Skeletal muscle satellite cell (primary cell): ENCODE measurements at regions not wholly inside any gene's neighbourhood (a gene's known extent, or its start where the extent isn't known, plus 50 kb on each side); places are given as distances from the start of the nearest gene placed in this dataset.
"Not testable (repeated sequence)": the region's sequence is repeated elsewhere in the genome, so short reads cannot be mapped to it uniquely, and the experiment has no call there.

Experiments used
- H3K27me3 ChIP-seq: 2 replicates; pipeline ENCODE4 v1.7.0; 2013; ENCODE audit warnings: low read length; ENCODE audit not compliant: control insufficient read depth, insufficient read depth
- H3K36me3 ChIP-seq: 2 replicates; pipeline ENCODE4 v1.7.0; 2013; ENCODE audit warnings: mild to moderate bottlenecking, control low read depth, low read length; ENCODE audit not compliant: insufficient read depth
- H3K4me1 ChIP-seq: 2 replicates; pipeline ENCODE4 v1.7.0; 2013; ENCODE audit warnings: low read length; ENCODE audit not compliant: control insufficient read depth, insufficient read depth
- H3K4me2 ChIP-seq: 2 replicates; pipeline ENCODE4 v1.7.0; 2013; ENCODE audit warnings: mild to moderate bottlenecking, low read length
- H3K4me3 ChIP-seq: 2 replicates; pipeline ENCODE4 v1.7.0; 2013; ENCODE audit warnings: low read length
- H3K9ac ChIP-seq: 2 replicates; pipeline ENCODE4 v1.7.0; 2013; ENCODE audit warnings: mild to moderate bottlenecking, low read depth, low read length, moderate library complexity
- H3K9me3 ChIP-seq: replicated peaks from 2 replicates; pipeline ENCODE4 v1.7.0; 2013; ENCODE audit warnings: mild to moderate bottlenecking, control low read depth, low read length

- Histone ChIP-seq H3K9ac (no peak overlapping the region), H3K4me2 (no peak overlapping the region), H3K36me3 (no peaks in the 10 kb centered on the region), H3K9me3 (no peaks in the 10 kb centered on the region), H3K4me3 (no peak overlapping the region), H3K27me3 (no peaks in the 10 kb centered on the region), H3K4me1 (no peaks in the 10 kb centered on the region)
Observed at GRCh38 chr14:41285186-41285748, 321.4 kb upstream of the LRFN5 start.

GRCh38 chr14:41280745-41281144 lies 325.9 kb upstream of the LRFN5 start:
- no peaks in the 10 kb centered on the region for H3K36me3 ChIP-seq
- H3K9ac ChIP-seq: no peak overlapping the region
- no peaks in the 10 kb centered on the region for H3K9me3 ChIP-seq

GRCh38 chr14:41277450-41277849 lies 329.2 kb upstream of the LRFN5 start:
- Histone ChIP-seq H3K36me3 (no peaks in the 10 kb centered on the region), H3K4me3 (no peak overlapping the region), H3K27me3 (no peaks in the 10 kb centered on the region), H3K9me3 (no peaks in the 10 kb centered on the region), H3K9ac (no peak overlapping the region), H3K4me1 (no peaks in the 10 kb centered on the region), H3K4me2 (no peak overlapping the region)

More at GRCh38 chr14:41280745-41281144, 325.9 kb upstream of the LRFN5 start:
- Histone ChIP-seq H3K4me1 (no peaks in the 10 kb centered on the region), H3K27me3 (no peaks in the 10 kb centered on the region), H3K4me3 (no peak overlapping the region), H3K4me2 (no peak overlapping the region)

DNA sequence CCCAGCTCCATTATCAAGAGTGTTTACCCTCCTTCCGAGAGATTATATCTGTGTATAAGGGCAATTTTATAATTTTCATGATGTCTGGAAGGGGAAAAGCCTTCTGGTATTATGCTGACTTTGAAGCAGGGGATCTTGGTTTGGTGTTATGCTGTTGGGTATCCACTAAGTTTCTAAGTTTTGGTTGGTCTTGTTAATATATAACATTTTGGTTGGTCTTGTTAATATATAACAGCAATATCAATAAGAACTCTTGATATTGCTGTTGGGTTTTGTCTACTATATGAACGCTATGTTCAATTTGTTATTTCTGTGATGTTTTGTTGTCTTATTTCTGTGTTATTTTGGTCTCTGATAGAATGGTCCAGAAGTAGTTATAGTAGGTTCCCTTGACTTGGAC lies 349.2 kb upstream of the LRFN5 start:
- no peak overlapping the region for H3K4me3 ChIP-seq
- H3K9me3 ChIP-seq: peaks cover 10% of the 10 kb centered on the region
- H3K36me3 ChIP-seq: no peaks in the 10 kb centered on the region
- H3K4me2 ChIP-seq: no peak overlapping the region
- no peak overlapping the region for H3K9ac ChIP-seq
- no peaks in the 10 kb centered on the region for H3K4me1 ChIP-seq
- no peaks in the 10 kb centered on the region for H3K27me3 ChIP-seq

GRCh38 chr14:41235466-41235865 lies 371.2 kb upstream of the LRFN5 start:
- H3K36me3 ChIP-seq: no peaks in the 10 kb centered on the region
- H3K4me1 ChIP-seq: no peaks in the 10 kb centered on the region
- no peak overlapping the region for H3K9ac ChIP-seq
- H3K4me2 ChIP-seq: no peak overlapping the region
- peaks cover 6% of the 10 kb centered on the region for H3K9me3 ChIP-seq
- no peaks in the 10 kb centered on the region for H3K27me3 ChIP-seq
- no peak overlapping the region for H3K4me3 ChIP-seq

- Histone ChIP-seq H3K9ac (no peak overlapping the region), H3K36me3 (no peaks in the 10 kb centered on the region), H3K4me1 (no peaks in the 10 kb centered on the region), H3K4me3 (no peak overlapping the region), H3K4me2 (no peak overlapping the region), H3K27me3 (no peaks in the 10 kb centered on the region), H3K9me3 (no peaks in the 10 kb centered on the region)
Observed at GRCh38 chr14:41230683-41231082, 376.0 kb upstream of the LRFN5 start.

GRCh38 chr14:41229824-41230223 lies 376.9 kb upstream of the LRFN5 start:
- H3K9ac ChIP-seq: no peak overlapping the region
- H3K9me3 ChIP-seq: no peaks in the 10 kb centered on the region
- no peak overlapping the region for H3K4me3 ChIP-seq
- no peak overlapping the region for H3K4me2 ChIP-seq
- no peaks in the 10 kb centered on the region for H3K27me3 ChIP-seq
- no peaks in the 10 kb centered on the region for H3K4me1 ChIP-seq
- no peaks in the 10 kb centered on the region for H3K36me3 ChIP-seq

DNA sequence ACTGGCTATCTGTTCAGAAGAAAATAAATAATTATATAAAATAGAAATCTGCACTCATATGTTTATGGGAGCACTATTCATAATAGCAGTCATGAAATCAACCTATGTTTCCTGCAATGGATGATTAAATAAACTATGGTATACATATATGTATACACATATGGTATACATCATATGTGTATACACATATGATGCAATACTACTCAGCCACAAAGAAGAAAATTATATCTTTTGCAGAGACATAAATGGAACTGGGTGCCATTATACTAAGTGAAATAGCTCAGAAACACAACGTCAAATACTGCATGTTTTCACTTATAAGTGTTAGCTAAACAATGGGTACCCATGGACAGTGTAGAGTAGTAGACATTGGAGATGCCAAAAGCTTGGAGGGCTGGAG lies 381.2 kb upstream of the LRFN5 start:
- Histone ChIP-seq H3K9ac (no peak overlapping the region), H3K4me1 (no peaks in the 10 kb centered on the region), H3K27me3 (no peaks in the 10 kb centered on the region), H3K4me3 (no peak overlapping the region), H3K36me3 (no peaks in the 10 kb centered on the region), H3K4me2 (no peak overlapping the region), H3K9me3 (no peaks in the 10 kb centered on the region)

DNA sequence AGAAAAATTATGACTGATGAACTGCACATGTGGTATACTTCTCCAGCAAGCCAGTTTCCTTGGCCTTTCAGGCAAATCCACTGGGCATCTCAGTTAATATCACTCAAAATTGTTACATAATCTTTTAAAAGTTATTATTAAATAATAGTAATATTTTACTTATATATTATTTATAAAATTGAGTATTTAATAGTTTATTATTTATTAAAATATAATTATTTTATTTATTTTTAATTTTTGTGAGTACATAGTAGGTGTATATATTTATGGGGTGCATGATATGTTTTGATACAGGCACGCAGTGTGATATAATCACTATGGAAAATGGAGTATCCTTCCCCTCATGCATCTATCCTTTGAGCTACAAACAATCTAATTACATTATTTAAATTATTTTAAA lies 384.1 kb upstream of the LRFN5 start:
- H3K9me3 ChIP-seq: no peaks in the 10 kb centered on the region
- no peaks in the 10 kb centered on the region for H3K4me1 ChIP-seq
- H3K4me2 ChIP-seq: no peak overlapping the region

DNA sequence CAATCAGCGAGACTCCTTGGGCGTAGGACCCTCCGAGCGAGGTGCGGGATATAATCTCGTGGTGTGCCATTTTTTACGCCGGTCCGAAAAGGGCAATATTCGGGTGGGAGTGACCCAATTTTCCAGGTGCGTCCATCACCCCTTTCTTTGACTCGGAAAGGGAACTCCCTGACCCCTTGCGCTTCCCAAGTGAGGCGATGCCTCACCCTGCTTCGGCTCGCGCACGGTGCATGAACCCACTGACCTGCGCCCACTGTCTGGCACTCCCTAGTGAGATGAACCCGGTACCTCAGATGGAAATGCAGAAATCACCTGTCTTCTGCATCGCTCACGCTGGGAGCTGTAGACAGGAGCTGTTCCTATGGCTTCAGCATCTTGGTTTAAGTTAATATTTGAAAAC lies 391.7 kb upstream of the LRFN5 start:
- H3K4me3 ChIP-seq, H3K4me2 ChIP-seq, H3K36me3 ChIP-seq, H3K9me3 ChIP-seq, H3K27me3 ChIP-seq, H3K9ac ChIP-seq, H3K4me1 ChIP-seq: not testable (repeated sequence)

More for the DNA sequence above, 384.1 kb upstream of the LRFN5 start:
- Histone ChIP-seq H3K9ac (no peak overlapping the region), H3K27me3 (no peaks in the 10 kb centered on the region), H3K4me3 (no peak overlapping the region), H3K36me3 (no peaks in the 10 kb centered on the region)

DNA sequence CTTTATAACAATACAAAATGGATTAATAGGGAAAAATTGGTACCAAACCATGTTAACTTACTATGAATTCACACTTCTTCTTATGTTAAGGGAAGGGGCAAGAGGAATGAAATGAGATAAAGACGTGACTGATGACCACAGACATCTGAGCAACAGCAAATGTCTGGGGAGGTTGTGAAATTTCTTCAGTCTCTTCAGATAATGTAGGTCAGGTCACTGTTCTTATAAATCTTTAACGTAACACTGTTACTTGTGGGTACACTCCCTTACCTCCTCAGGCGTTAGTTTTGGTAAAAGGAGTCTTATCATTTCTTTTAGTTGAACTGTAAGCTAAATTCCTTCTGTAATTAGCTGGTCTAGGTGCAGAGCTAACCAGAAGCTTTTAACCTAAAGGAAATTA lies 405.0 kb upstream of the LRFN5 start:
- Histone ChIP-seq H3K36me3 (no peaks in the 10 kb centered on the region), H3K27me3 (no peaks in the 10 kb centered on the region), H3K4me1 (no peaks in the 10 kb centered on the region), H3K4me2 (no peak overlapping the region), H3K9ac (no peak overlapping the region), H3K9me3 (peaks cover 7% of the 10 kb centered on the region), H3K4me3 (no peak overlapping the region)

GRCh38 chr14:41187868-41188267 lies 418.8 kb upstream of the LRFN5 start:
- Histone ChIP-seq H3K4me2 (no peak overlapping the region), H3K36me3 (no peaks in the 10 kb centered on the region), H3K9me3 (no peaks in the 10 kb centered on the region), H3K4me1 (no peaks in the 10 kb centered on the region), H3K4me3 (no peak overlapping the region), H3K27me3 (no peaks in the 10 kb centered on the region), H3K9ac (no peak overlapping the region)
